HEK293 (cell line): ENCODE measurements at regions not wholly inside any gene's neighbourhood (a gene's known extent, or its start where the extent isn't known, plus 50 kb on each side); places are given as distances from the start of the nearest gene placed in this dataset.

Experiments
- CTCF ChIP-seq: fragments of 450-650 bp; formaldehyde crosslinking; IDR thresholded peaks from 2 replicates; pipeline ENCODE4 v1.5.1; 2016; ENCODE audit warnings: missing biosample characterization, missing genetic modification characterization
- YY1 ChIP-seq: fragments of 450-650 bp; formaldehyde crosslinking; IDR thresholded peaks from 2 replicates; pipeline ENCODE4 v1.5.1; 2018; ENCODE audit warnings: missing biosample characterization, missing genetic modification characterization
- ZFHX2 ChIP-seq: fragments of 450-650 bp; formaldehyde crosslinking; conservative IDR thresholded peaks from 2 replicates; pipeline ENCODE4 v1.5.1; 2016; ENCODE audit warnings: missing biosample characterization, missing genetic modification characterization
- ZNF138 ChIP-seq: fragments of 450-650 bp; formaldehyde crosslinking; IDR thresholded peaks from 2 replicates; pipeline ENCODE4 v1.5.1; 2016; ENCODE audit warnings: missing biosample characterization, missing genetic modification characterization, borderline replicate concordance
- ZNF16 ChIP-seq: fragments of 450-650 bp; formaldehyde crosslinking; IDR thresholded peaks from 2 replicates; pipeline ENCODE4 v1.5.1; 2016; ENCODE audit warnings: low read depth, missing biosample characterization, missing genetic modification characterization
- ZNF184 ChIP-seq: fragments of 450-650 bp; IDR thresholded peaks from 2 replicates; pipeline ENCODE4 v1.5.1; 2018; ENCODE audit warnings: missing biosample characterization, mild to moderate bottlenecking, missing genetic modification characterization
- ZNF544 ChIP-seq: fragments of 450-650 bp; formaldehyde crosslinking; IDR thresholded peaks from 2 replicates; pipeline ENCODE4 v1.5.0; 2017; ENCODE audit warnings: missing biosample characterization, missing genetic modification characterization
- ZNF600 ChIP-seq: fragments of 450-650 bp; formaldehyde crosslinking; IDR thresholded peaks from 2 replicates; pipeline ENCODE4 v1.5.1; 2016; ENCODE audit warnings: missing biosample characterization, missing genetic modification characterization
- ZNF701 ChIP-seq: fragments of 450-650 bp; formaldehyde crosslinking; IDR thresholded peaks from 2 replicates; pipeline ENCODE4 v1.5.1; 2016; ENCODE audit warnings: missing biosample characterization, missing genetic modification characterization
- ZNF707 ChIP-seq: fragments of 450-650 bp; formaldehyde crosslinking; IDR thresholded peaks from 2 replicates; pipeline ENCODE4 v1.5.1; 2016; ENCODE audit warnings: missing biosample characterization, missing genetic modification characterization
- ZNF791 ChIP-seq: fragments of 450-650 bp; formaldehyde crosslinking; IDR thresholded peaks from 2 replicates; pipeline ENCODE4 v1.5.1; 2016; ENCODE audit warnings: missing biosample characterization, missing genetic modification characterization
- TF ChIP-seq, protein P1 (sequence below): fragments of 450-650 bp; formaldehyde crosslinking; IDR thresholded peaks from 2 replicates; pipeline ENCODE4 v1.5.1; 2016; ENCODE audit warnings: missing biosample characterization, missing genetic modification characterization
- TF ChIP-seq, protein P2 (sequence below): fragments of 450-650 bp; formaldehyde crosslinking; IDR thresholded peaks from 2 replicates; pipeline ENCODE4 v1.5.1; 2016; ENCODE audit warnings: missing biosample characterization, missing genetic modification characterization

DNA sequence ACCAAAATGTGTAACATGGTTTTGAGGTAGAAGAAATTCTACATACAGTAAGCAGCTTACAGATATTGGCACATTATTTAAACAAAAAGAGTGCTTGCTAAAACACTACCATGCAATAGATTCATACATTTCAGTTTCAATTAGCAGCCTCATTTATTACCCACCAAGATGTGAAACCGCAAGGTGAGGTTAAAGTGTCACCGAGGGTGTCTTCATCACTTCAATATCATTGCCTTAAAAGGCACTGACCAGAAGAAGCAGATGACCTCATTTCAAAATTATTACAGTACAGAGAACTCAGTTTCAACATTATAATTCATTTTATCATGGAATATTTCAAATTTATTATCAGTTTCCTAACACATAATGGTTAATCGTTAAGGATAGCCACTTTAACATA lies 302.2 kb downstream of the ISL1 start:
- TF ChIP-seq YY1 (tag by site-specific recombination), result no peak
- no peak for TF ChIP-seq ZNF184 (tag by site-specific recombination)
- TF ChIP-seq ZNF791 (tag by site-specific recombination), result no peak
- TF ChIP-seq ZNF16, result no peak
- TF ChIP-seq ZNF707 (tag by site-specific recombination), result no peak
- TF ChIP-seq, protein P1, sequence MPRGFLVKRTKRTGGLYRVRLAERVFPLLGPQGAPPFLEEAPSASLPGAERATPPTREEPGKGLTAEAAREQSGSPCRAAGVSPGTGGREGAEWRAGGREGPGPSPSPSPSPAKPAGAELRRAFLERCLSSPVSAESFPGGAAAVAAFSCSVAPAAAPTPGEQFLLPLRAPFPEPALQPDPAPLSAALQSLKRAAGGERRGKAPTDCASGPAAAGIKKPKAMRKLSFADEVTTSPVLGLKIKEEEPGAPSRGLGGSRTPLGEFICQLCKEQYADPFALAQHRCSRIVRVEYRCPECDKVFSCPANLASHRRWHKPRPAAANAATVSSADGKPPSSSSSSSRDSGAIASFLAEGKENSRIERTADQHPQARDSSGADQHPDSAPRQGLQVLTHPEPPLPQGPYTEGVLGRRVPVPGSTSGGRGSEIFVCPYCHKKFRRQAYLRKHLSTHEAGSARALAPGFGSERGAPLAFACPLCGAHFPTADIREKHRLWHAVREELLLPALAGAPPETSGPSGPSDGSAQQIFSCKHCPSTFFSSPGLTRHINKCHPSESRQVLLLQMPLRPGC (tag by site-specific recombination), result no peak
- TF ChIP-seq CTCF (tag by site-specific recombination), result no peak
- no peak for TF ChIP-seq ZNF600
- no peak for TF ChIP-seq ZNF701
- TF ChIP-seq ZNF544 (tag by site-specific recombination), result no peak
- TF ChIP-seq ZFHX2 (tag by site-specific recombination), result no peak
- TF ChIP-seq ZNF138 (tag by site-specific recombination), result no peak
- TF ChIP-seq, protein P2, sequence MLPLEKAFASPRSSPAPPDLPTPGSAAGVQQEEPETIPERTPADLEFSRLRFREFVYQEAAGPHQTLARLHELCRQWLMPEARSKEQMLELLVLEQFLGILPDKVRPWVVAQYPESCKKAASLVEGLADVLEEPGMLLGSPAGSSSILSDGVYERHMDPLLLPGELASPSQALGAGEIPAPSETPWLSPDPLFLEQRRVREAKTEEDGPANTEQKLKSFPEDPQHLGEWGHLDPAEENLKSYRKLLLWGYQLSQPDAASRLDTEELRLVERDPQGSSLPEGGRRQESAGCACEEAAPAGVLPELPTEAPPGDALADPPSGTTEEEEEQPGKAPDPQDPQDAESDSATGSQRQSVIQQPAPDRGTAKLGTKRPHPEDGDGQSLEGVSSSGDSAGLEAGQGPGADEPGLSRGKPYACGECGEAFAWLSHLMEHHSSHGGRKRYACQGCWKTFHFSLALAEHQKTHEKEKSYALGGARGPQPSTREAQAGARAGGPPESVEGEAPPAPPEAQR (tag by site-specific recombination), result no peak
